Upper lobe of left lung (tissue), 4 donors: ENCODE measurements at regions not wholly inside any gene's neighbourhood (a gene's known extent, or its start where the extent isn't known, plus 50 kb on each side); places are given as distances from the start of the nearest gene placed in this dataset.

Experiments used
- POLR2A ChIP-seq, 4 donors: fragments of 450-650 bp; IDR thresholded peaks; one replicate each; pipeline ENCODE4 v1.5.1; 2016 to 2017; ENCODE audit warnings: antibody characterized with exemption in 4 of 4, mild to moderate bottlenecking in 2 of 4
- POLR2AphosphoS5 ChIP-seq, 2 donors: sonication (generic); formaldehyde crosslinking; IDR thresholded peaks; one replicate each; pipeline ENCODE4 v1.5.1; 2017; ENCODE audit warnings: antibody characterized with exemption in 2 of 2
- TF ChIP-seq, protein P1 (sequence below), 6 experiments: fragments of 450-650 bp in 4 of 6; fragments of 200-600 bp in 2 of 6; sonication (generic) in 2 of 6; IDR thresholded peaks; one replicate each; pipeline ENCODE4 v1.5.1; 2016 to 2019; ENCODE audit warnings: antibody characterized with exemption in 6 of 6

- TF ChIP-seq, protein P1, sequence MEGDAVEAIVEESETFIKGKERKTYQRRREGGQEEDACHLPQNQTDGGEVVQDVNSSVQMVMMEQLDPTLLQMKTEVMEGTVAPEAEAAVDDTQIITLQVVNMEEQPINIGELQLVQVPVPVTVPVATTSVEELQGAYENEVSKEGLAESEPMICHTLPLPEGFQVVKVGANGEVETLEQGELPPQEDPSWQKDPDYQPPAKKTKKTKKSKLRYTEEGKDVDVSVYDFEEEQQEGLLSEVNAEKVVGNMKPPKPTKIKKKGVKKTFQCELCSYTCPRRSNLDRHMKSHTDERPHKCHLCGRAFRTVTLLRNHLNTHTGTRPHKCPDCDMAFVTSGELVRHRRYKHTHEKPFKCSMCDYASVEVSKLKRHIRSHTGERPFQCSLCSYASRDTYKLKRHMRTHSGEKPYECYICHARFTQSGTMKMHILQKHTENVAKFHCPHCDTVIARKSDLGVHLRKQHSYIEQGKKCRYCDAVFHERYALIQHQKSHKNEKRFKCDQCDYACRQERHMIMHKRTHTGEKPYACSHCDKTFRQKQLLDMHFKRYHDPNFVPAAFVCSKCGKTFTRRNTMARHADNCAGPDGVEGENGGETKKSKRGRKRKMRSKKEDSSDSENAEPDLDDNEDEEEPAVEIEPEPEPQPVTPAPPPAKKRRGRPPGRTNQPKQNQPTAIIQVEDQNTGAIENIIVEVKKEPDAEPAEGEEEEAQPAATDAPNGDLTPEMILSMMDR (IDR thresholded peaks at IDR 0.05) = no peak
- no peak for TF ChIP-seq POLR2AphosphoS5 (IDR thresholded peaks at IDR 0.05)
- TF ChIP-seq POLR2A (IDR thresholded peaks at IDR 0.05) = no peak
Measured at GRCh38 chr13:63882052-63882451, 2466.4 kb upstream of the PCDH20 start.
